K562 (cell line): ENCODE measurements at regions not wholly inside any gene's neighbourhood (a gene's known extent, or its start where the extent isn't known, plus 50 kb on each side); places are given as distances from the start of the nearest gene placed in this dataset.

Source experiments
- EP300 ChIP-seq: IDR thresholded peaks from 2 replicates; pipeline ENCODE4 v1.6.1; 2012; ENCODE audit warnings: low read length, improper control_type of control experiment
- NRF1 ChIP-seq, 2 experiments: fragments of 450-650 bp; IDR thresholded peaks in 1 of 2; conservative IDR thresholded peaks in 1 of 2; 2 replicates each; pipeline ENCODE4 v1.6.1; 2014; ENCODE audit warnings: mild to moderate bottlenecking in 2 of 2
- SREBF2 ChIP-seq: sonication (generic); formaldehyde crosslinking; IDR thresholded peaks from 2 replicates; pipeline ENCODE4 v1.4.0; 2020; ENCODE audit warnings: mild to moderate bottlenecking, missing genetic modification reagents
- ZNF165 ChIP-seq: fragments of 250-450 bp; sonication (Bioruptor Pico); IDR thresholded peaks from 2 replicates; pipeline ENCODE4 v1.4.0; 2020; ENCODE audit warnings: borderline replicate concordance

DNA sequence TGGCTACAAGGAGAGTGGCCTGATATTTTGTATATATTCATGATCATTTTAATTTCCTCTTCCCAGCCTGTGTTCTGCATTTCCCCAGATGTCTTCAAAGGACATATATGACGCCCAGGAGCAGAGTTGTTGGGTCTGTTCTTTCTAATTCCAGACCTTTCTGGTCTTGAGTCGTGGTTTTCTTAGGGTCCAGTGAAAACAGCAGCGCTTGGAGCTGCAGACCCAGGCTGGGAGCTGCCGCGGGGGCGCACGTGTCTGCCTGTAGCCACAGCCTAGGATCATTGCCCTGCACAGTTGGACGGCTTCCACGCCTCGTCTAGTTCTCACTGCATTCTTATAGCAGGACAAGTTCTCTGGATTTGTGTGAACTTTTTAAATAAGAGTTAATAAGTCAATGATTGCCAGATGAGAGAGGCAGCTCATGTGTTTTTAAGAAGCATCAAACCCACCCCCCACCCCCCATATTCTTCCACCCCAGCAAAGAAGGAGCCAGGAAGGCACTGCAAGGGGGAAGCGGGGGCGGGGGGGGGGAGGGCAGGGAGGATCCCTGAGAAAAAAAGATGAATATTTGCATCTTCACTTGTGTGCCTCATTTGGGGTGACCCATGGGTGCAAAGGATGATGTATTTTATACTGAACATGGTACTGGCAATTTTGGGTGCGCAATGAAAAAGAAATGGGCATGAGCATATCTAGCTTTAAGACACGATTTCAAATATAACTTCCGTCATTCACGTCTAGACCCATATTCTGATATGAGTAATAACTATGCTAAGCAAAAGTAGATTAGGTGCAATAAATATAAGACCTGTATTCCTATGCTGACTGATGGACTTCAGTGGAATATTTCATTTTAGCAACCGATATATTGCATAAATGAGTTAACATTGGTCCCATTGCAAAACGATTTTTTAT, 160.0 kb downstream of the TBXT start:
- TF ChIP-seq NRF1 (conservative IDR thresholded peaks at IDR 0.05 in 1 of 2, IDR thresholded peaks at IDR 0.05 in 1 of 2) (no peak), EP300 (no peak), ZNF165 (no peak), SREBF2 (CRISPR knock-in tag) (no peak)
